Ectodermal cell (in vitro differentiated cells): ENCODE measurements at regions not wholly inside any gene's neighbourhood (a gene's known extent, or its start where the extent isn't known, plus 50 kb on each side); places are given as distances from the start of the nearest gene placed in this dataset.

Source experiments
- H3K27ac ChIP-seq: 2 replicates; pipeline ENCODE4 v1.7.0; 2013; ENCODE audit warnings: mild to moderate bottlenecking, low read depth, low read length; ENCODE audit not compliant: insufficient read depth, poor library complexity, severe bottlenecking
- H3K27me3 ChIP-seq: 2 replicates; pipeline ENCODE4 v1.7.0; 2013; ENCODE audit warnings: mild to moderate bottlenecking, low read length; ENCODE audit not compliant: insufficient read depth, control insufficient read depth, poor library complexity, severe bottlenecking
- H3K36me3 ChIP-seq: one replicate; pipeline ENCODE4 v1.7.0; 2013; ENCODE audit warnings: low read length; ENCODE audit not compliant: control insufficient read depth, insufficient read depth
- H3K4me1 ChIP-seq: one replicate; pipeline ENCODE4 v1.7.0; 2013; ENCODE audit warnings: low read length; ENCODE audit not compliant: control insufficient read depth, insufficient read depth
- H3K4me3 ChIP-seq: 2 replicates; pipeline ENCODE4 v1.7.0; 2013; ENCODE audit warnings: low read depth, low read length, control low read depth; ENCODE audit not compliant: insufficient read depth
- H3K9me3 ChIP-seq: 2 replicates; pipeline ENCODE4 v1.7.0; 2013; ENCODE audit warnings: mild to moderate bottlenecking, low read length, moderate library complexity; ENCODE audit not compliant: control insufficient read depth
- WGBS, 2 experiments: methylation state at CpG; one replicate each; pipeline ENCODE4 v1.1.7; 2013; ENCODE audit warnings: missing lambda C conversion rate in 2 of 2; 5-methylcytosine and 5-hydroxymethylcytosine counted together

DNA sequence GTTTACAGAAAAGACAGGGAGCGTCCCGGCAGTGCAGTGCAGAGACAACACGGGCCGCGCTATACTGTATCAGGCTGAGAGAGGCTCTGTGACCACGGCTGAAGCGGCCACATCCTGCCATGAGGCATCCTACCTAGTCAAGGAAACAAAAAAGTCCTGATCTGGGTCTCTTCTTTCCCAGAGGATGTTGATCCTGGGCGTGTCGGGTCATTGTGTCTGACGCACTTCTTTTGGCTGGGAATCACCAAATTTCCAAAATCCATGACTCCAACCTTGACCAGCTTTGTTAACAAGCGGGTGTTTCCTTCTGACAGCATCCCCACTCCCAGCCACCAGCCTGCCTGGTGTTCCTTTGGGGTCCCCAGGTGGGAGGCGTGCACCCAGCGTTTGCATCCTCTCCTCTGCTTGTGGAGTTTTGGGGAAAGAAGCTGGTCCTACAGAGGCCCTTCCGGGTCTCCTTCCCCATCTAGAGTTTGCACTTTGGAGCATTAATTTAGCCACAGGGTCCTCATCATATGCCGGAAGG, 91.4 kb upstream of the RAI14 start:
- H3K36me3 ChIP-seq = no peaks in the 10 kb centered on the region
- 92 to 93% methylated on average over 15 of the region's 15 CpGs for WGBS, 2 experiments
- no peak overlapping the region for H3K27ac ChIP-seq
- H3K9me3 ChIP-seq = no peaks in the 10 kb centered on the region
- no peak overlapping the region for H3K4me3 ChIP-seq
- H3K27me3 ChIP-seq = no peaks in the 10 kb centered on the region
- no peaks in the 10 kb centered on the region for H3K4me1 ChIP-seq

DNA sequence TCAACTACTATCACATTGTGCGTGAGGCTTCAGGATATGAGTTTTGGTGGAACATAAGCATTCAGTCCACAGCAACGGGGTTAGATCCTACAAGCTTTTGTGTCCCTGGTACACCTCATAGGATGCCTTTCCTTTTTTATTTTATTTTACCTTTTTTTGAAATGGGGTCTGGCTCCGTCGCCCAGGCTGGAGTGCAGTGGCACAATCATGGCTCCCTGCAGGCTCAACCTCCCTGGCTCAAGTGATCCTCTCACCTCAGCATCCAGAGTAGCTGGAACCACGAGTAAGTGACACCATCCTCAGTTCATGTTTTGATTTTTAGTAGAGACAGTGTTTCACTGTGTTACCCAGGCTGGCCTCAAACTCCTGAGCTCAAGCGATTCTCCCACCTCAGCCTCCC, 86.0 kb upstream of the RAI14 start:
- no peak overlapping the region for H3K27ac ChIP-seq
- 88 to 91% methylated on average over 6 of the region's 6 CpGs for WGBS, 2 experiments

DNA sequence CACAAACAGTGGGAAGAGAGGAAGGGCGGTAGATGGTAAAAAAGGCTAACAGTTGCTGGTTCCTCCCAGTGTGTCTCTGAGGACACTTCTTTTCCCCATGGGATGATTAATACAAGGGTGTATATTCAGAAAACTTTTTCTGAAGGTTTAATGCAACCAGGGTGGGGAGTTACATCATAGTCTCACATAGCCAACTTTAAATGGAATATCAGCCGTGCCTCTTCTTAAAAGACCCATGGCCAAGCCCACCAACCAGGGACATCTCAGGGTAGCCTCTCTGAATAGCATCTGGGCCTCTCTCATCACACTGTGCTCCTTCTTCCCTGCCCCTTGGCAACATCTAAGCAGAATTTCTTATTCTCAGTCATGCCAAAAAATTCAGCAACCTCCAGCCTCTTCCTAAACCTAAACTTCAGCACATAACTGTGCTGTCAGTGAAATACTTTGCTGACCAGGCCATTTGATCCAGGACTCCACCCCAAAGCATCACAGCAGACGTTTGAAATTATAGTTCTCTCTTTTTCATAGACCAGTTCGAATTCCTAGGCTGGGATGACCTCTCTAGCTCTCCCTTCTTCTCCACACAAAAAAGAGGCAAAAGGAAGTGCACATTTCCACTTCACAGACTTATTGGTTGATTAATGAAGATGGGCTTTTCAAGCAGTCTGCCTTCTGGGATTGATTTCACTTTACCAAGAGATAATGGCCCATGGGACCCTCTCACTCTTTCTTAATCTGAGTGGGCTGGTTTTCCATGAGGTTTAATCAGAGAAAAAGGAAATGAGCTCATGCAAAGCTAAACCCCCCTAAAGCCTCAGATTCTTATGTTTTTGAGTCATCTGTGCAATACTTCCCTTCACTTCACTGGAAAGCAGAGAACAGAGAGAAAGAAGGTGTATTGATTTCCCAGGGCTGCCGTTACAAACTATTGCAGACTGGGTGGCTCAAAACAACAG, 85.1 kb upstream of the RAI14 start:
- no peak overlapping the region for H3K4me3 ChIP-seq
- H3K27me3 ChIP-seq = no peaks in the 10 kb centered on the region
- no peak overlapping the region for H3K27ac ChIP-seq
- no peaks in the 10 kb centered on the region for H3K36me3 ChIP-seq
- 94 to 96% methylated on average over 5 of the region's 5 CpGs for WGBS, 2 experiments
- H3K4me1 ChIP-seq = no peaks in the 10 kb centered on the region
- H3K9me3 ChIP-seq = no peaks in the 10 kb centered on the region

More for the DNA sequence above, 86.0 kb upstream of the RAI14 start:
- no peaks in the 10 kb centered on the region for H3K27me3 ChIP-seq
- no peaks in the 10 kb centered on the region for H3K9me3 ChIP-seq
- no peaks in the 10 kb centered on the region for H3K4me1 ChIP-seq
- H3K36me3 ChIP-seq = no peaks in the 10 kb centered on the region
- H3K4me3 ChIP-seq = no peak overlapping the region

DNA sequence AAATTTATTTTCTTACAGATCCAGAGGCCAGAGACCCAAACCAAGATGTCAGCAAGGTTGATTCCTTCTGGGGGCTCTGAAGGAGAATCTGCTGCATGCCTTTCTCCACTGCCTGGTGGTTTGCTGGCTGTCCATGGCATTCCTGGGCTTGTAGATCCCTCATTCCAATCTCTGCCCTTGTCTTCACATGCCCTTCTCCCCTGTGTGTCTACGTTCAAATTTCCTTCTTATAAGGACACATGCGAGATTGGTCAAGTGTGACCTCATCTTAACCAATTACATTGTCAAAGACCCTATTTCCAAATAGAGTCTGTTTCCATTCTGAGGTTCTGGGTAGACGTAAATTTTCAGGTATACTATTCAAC, 84.5 kb upstream of the RAI14 start:
- Histone ChIP-seq H3K36me3 (no peaks in the 10 kb centered on the region), H3K27ac (no peak overlapping the region), H3K4me3 (no peak overlapping the region), H3K27me3 (no peaks in the 10 kb centered on the region), H3K9me3 (no peaks in the 10 kb centered on the region), H3K4me1 (no peaks in the 10 kb centered on the region)
- 93 to 95% methylated on average over 3 of the region's 3 CpGs for WGBS, 2 experiments

DNA sequence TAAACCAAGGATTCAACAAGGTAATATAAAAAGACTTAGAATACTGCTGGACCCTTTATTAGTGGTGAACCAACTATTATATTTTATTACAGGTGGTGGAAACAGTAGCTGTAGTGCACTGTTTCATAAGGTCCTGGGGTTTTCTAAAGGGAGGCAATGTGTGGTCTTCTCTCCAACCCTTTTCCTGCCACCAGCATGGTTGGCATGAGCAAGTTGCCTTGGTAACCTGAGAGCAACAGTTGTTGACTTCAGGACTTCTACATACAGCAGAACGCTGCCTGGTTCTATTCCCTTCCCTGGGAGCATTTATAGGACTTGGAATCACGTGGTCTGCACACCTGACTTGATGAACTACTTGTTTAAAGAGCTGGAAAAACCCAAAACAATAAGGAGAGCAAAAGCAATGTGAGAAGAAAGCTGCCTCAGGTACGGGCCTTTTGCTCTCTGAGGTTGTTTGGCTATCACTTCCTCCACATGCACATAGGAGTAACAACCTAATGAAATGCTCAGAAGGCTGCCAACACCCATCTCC, 81.1 kb upstream of the RAI14 start:
- H3K4me3 ChIP-seq = no peak overlapping the region
- H3K4me1 ChIP-seq = no peaks in the 10 kb centered on the region
- 77 to 83% methylated on average over 3 of the region's 3 CpGs for WGBS, 2 experiments
- H3K36me3 ChIP-seq = no peaks in the 10 kb centered on the region
- no peaks in the 10 kb centered on the region for H3K9me3 ChIP-seq
- H3K27ac ChIP-seq = no peak overlapping the region
- no peaks in the 10 kb centered on the region for H3K27me3 ChIP-seq

DNA sequence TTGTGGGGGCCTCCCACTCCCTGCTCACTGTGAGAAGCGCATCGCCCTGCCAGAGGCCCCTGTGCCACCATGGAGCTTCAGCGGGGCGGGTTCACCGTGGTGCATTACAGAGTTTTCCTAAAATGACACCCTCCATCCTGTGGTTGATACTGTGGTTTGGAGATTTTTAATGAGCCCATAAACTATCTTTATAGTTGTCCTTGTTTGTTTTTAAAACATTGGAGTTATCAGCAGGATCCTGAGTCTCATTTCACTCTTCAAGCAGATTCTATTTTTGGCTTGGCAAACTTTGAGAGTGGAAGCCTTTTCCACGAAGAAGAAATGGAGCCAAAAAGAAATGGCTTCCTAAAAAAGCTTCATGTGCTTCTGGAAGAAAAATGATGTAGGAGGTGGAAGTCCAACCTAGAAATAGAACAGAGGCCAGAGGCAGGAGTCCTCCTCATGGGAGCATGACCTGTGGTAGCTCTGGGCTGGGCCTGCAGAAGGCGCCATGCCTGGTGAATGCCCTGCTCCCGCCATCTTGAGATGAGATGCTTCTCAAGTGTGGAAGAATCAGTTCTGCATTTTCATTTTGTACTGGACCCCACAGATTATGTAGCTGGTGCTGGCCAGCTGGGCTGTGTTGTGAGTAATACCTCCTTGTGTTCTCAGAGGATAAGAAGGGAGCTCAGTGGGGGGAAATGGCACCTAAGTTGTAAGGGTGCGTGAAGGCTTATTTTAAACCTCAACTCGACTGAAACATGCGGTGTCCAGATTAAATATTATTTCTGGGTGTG, 79.0 kb upstream of the RAI14 start:
- no peaks in the 10 kb centered on the region for H3K27me3 ChIP-seq
- H3K4me3 ChIP-seq = no peak overlapping the region
- H3K4me1 ChIP-seq = no peaks in the 10 kb centered on the region
- 96 to 97% methylated on average over 11 of the region's 11 CpGs for WGBS, 2 experiments
- no peaks in the 10 kb centered on the region for H3K9me3 ChIP-seq
- H3K36me3 ChIP-seq = no peaks in the 10 kb centered on the region
- no peak overlapping the region for H3K27ac ChIP-seq

DNA sequence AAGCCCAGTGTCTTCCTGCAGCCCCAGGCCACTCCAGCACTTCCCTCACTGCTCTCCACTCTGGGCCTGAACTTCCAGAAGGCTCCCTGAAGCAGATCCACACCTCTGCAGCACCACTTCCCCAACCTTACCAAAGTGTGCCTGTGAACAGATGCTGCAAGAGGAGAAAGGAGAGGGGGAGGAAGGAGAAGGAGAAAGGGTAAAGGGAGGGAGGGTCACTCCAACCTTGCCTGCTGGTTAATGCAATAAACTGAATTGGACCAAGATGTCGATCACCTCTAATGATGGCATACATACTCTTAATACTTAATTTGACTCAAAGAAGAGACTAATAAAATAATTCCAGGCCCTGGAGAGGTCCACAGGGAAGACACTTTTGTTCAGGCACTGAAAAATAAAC, 77.2 kb upstream of the RAI14 start:
- Histone ChIP-seq H3K27ac (no peak overlapping the region), H3K4me1 (no peaks in the 10 kb centered on the region), H3K4me3 (no peak overlapping the region), H3K27me3 (no peaks in the 10 kb centered on the region), H3K9me3 (no peaks in the 10 kb centered on the region), H3K36me3 (no peaks in the 10 kb centered on the region)
- WGBS, 2 experiments = 83 to 100% methylated on average over 1 of the region's 1 CpG

DNA sequence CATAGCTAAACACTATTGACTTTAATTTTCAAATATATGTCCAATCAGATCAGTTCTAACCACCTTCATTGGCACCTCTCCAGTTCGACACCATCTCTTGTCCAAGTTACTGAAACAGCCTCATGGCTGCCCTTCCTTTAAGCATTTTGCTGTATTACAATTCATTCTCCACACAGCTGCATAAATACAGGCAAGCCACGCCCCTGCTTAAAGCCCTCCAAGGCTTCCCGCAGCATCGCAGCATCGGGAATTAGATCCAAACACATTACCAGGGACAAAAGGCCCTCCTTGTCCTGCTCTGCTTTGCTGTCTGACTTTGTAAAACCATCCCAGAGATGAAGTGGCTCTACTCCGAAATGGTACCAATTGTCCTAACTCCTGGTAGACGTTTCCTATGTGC, 75.1 kb upstream of the RAI14 start:
- Histone ChIP-seq H3K27ac (no peak overlapping the region), H3K4me3 (no peak overlapping the region), H3K36me3 (no peaks in the 10 kb centered on the region), H3K27me3 (no peaks in the 10 kb centered on the region), H3K9me3 (no peaks in the 10 kb centered on the region), H3K4me1 (no peaks in the 10 kb centered on the region)
- WGBS, 2 experiments = 81 to 83% methylated on average over 7 of the region's 7 CpGs

DNA sequence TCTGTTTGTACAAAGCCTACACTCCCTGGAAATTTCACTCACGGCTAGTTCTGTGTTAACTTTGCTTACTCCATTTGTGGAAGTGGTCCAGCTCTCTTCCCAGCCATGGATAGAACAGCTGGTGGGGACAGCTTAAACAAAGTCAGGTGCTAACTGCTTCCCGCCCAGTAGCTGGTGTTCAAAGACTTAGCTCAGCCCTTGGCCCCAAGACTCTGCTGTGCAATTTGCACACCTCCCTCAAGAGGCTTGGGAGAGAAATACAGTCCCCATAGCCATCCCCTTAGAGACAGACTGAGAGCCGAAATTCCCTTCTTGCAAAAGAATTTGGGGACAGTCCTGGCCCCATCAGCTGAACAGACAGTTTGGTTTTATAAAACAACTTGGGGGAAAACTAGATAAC, 73.8 kb upstream of the RAI14 start:
- Histone ChIP-seq H3K27me3 (no peaks in the 10 kb centered on the region), H3K9me3 (no peaks in the 10 kb centered on the region), H3K4me1 (peaks cover 2% of the 10 kb centered on the region), H3K4me3 (no peak overlapping the region), H3K27ac (no peak overlapping the region), H3K36me3 (no peaks in the 10 kb centered on the region)
- 86 to 89% methylated on average over 3 of the region's 3 CpGs for WGBS, 2 experiments

DNA sequence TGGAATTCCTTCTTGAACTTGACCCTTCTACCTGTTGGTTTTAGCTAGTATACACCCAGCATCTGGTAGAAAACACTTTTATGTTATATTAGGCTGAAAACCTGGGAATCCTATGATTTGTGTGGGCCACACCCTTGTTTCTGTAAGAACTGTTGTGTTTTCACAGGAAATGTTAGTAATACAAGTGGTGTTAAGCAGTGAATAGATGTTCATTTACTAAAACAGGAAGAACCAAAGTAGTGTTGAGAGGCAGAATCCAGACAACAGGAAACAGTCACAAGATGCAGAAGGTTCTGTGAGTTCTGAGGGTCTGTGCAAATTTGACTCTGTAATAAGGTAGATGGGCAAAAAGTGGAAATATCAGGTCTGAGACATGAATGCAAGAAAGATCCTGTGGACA, 73.0 kb upstream of the RAI14 start:
- H3K27ac ChIP-seq = no peak overlapping the region
- peaks cover 8% of the 10 kb centered on the region for H3K4me1 ChIP-seq
- H3K9me3 ChIP-seq = no peaks in the 10 kb centered on the region
- H3K4me3 ChIP-seq = no peak overlapping the region
- H3K27me3 ChIP-seq = no peaks in the 10 kb centered on the region
- no peaks in the 10 kb centered on the region for H3K36me3 ChIP-seq
